ENCODE measurements at regions not wholly inside any gene's neighbourhood (a gene's known extent, or its start where the extent isn't known, plus 50 kb on each side); places are given as distances from the start of the nearest gene placed in this dataset.

GRCh38 chr17:77308861-77309726 is 168.3 kb downstream of the SEC14L1 start:
- no peak for DNase-seq

- DNase-seq: no peak
Measured at GRCh38 chr17:77310336-77310735, 169.6 kb downstream of the SEC14L1 start.

GRCh38 chr17:77311371-77311981 is 170.7 kb downstream of the SEC14L1 start:
- DNase-seq: no peak

GRCh38 chr17:77312061-77312701 is 171.4 kb downstream of the SEC14L1 start:
- DNase-seq: no peak

- DNase-seq: no peak
Measured at GRCh38 chr17:77312786-77313599, 172.2 kb downstream of the SEC14L1 start.

- no peak for DNase-seq
Measured at GRCh38 chr17:77313831-77314230, 173.1 kb downstream of the SEC14L1 start.

GRCh38 chr17:77314601-77315000 is 173.8 kb downstream of the SEC14L1 start:
- DNase-seq: no peak

GRCh38 chr17:77315010-77315409 is 174.2 kb downstream of the SEC14L1 start:
- DNase-seq: no peak

GRCh38 chr17:77315551-77316190 is 174.9 kb downstream of the SEC14L1 start:
- no peak for DNase-seq

GRCh38 chr17:77316191-77316641 is 175.4 kb downstream of the SEC14L1 start:
- no peak for DNase-seq

- DNase-seq: no peak
Measured at GRCh38 chr17:77316651-77317050, 175.9 kb downstream of the SEC14L1 start.

GRCh38 chr17:77317091-77317750 is 176.5 kb downstream of the SEC14L1 start:
- no peak for DNase-seq

- no peak for DNase-seq
Measured at GRCh38 chr17:77318021-77318420, 177.3 kb downstream of the SEC14L1 start.

- no peak for DNase-seq
Measured at GRCh38 chr17:77318491-77319210, 177.9 kb downstream of the SEC14L1 start.

GRCh38 chr17:77319211-77320043 is 178.7 kb downstream of the SEC14L1 start:
- DNase-seq: no peak

GRCh38 chr17:77320044-77320440 is 179.3 kb downstream of the SEC14L1 start:
- no peak for DNase-seq

- DNase-seq: no peak
Measured at GRCh38 chr17:77320485-77321256, 179.9 kb downstream of the SEC14L1 start.

- DNase-seq: no peak
Measured at GRCh38 chr17:77321649-77322513, 181.1 kb downstream of the SEC14L1 start.
